ENCODE measurements at regions not wholly inside any gene's neighbourhood (a gene's known extent, or its start where the extent isn't known, plus 50 kb on each side); places are given as distances from the start of the nearest gene placed in this dataset.

DNA sequence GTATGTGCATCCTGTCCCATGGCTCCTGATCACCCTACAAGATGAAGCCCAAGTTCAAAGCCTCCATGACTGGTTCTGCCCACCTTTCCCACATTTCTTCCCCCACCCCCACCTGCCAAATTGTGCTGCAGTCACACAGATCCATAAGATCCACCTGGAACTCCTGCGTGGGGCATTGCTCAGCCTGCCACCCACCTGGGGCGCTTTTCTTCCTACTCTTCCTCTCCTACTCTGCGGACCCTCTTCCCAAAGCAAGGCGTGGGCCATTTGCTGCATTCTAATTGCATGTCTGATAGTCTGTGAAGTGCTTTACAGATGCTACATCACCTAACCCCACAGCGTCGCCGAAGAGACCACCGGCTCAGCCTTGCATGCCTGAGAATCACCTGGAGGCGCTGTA is 402.4 kb upstream of the ID2 start:
- H3K27me3 Mint-ChIP-seq (ENCODE audit: insufficient read depth), result peaks cover 9% of the 10 kb centered on the region
- H3K27ac Mint-ChIP-seq, result no peak overlapping the region
- no peak overlapping the region for H3K4me3 Mint-ChIP-seq
- peaks cover 28% of the 10 kb centered on the region for H3K4me1 Mint-ChIP-seq (ENCODE audit: low read depth)
- no peaks in the 10 kb centered on the region for H3K36me3 Mint-ChIP-seq (ENCODE audit: low read depth)
- DNase-seq (ENCODE audit: low spot score), result no peak
- no peaks in the 10 kb centered on the region for H3K9me3 Mint-ChIP-seq
- intact Hi-C loops (cut with micrococcal nuclease), result no loop called here

DNA sequence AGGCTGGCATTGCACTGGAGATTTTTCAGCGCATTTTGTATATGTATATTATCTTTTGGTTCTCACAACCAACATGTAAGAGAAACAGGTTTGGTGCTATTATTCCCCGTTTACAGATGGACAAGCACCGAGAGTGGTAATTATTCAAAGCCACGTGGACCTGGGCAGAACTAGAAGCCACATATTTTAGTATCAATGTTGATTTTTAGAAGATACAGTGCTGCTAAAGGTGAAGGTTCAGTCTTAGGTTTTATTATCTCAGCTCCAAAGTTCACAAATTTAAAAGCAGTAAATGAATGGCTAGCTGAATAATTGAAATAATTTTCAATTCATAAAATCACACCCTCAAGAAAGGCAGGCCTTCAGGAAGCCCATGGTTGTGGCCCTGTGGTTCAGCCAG is 400.6 kb upstream of the ID2 start:
- H3K4me3 Mint-ChIP-seq, result no peak overlapping the region
- peaks cover 10% of the 10 kb centered on the region for H3K27me3 Mint-ChIP-seq (ENCODE audit: insufficient read depth)
- H3K9me3 Mint-ChIP-seq, result no peaks in the 10 kb centered on the region
- H3K36me3 Mint-ChIP-seq (ENCODE audit: low read depth), result no peaks in the 10 kb centered on the region
- intact Hi-C loops (cut with micrococcal nuclease), result no loop called here
- H3K27ac Mint-ChIP-seq, result no peak overlapping the region
- no peak for DNase-seq (ENCODE audit: low spot score)
- H3K4me1 Mint-ChIP-seq (ENCODE audit: low read depth), result peaks cover 32% of the 10 kb centered on the region

DNA sequence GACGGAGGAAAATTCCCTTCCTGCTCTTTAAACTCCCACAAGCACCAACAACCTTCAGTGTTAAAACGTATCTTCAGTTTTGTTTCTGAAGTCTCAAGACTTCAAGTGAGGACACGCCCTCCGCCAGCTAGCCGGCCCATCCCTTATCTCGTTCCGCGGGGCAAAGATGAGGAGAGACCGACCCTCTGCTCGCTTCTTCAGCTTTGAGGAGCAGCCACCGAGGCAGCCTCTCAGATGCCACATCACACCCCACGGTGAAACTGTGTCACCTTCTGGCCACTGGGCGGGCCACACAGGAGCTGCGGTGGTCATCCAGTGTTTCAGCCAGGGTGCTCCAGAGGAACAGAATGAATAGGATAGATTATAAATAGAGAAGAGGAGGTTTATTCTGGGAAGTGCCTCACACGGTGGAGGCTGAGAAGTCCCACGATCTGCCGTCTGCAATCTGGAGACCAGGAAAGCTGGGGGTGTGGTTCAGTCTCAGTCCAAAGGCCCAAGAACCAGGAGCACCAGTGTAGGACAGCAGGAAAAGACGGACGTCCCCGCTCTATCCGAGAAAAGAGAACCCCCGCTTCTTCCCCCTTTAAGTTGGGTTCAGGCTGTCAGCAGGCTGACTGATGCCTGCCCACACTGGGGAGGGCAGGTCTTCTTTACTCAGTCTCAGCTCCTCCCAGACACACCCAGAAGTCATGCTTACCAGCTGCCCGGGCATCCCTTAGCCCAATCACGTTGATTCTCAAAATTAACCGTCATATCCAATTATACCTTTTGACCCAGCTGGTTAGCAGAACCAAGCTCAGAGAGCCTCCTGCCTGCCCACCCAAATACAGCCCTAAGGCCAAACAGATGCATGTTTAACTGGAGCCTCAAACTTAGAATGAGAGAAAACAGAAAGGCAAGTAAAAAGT is 399.7 kb upstream of the ID2 start:
- Mint-ChIP-seq H3K27me3 (ENCODE audit: insufficient read depth) (peaks cover 13% of the 10 kb centered on the region), H3K27ac (no peak overlapping the region), H3K4me3 (no peak overlapping the region), H3K36me3 (ENCODE audit: low read depth) (no peaks in the 10 kb centered on the region), H3K9me3 (no peaks in the 10 kb centered on the region), H3K4me1 (ENCODE audit: low read depth) (peaks cover 32% of the 10 kb centered on the region)
- intact Hi-C loops (cut with micrococcal nuclease), result no loop called here
- DNase-seq (ENCODE audit: low spot score), result no peak

DNA sequence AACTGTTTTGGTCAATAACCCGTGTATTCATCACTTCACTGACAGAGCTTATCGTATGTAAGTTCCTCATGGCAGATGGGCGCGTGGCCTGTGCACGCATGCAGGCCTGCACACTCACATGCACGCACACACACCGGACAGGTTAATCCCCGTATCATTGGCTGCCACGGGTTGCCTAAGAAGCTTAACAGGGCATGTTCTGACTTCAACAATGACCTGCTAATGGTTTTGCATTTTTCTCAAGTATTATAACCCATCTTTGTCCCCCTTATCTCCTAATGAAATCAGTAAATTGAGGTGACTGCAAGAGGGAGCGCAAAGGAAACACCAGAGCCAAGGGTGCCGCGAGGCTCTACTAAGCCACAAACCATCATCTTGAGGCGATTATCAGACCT is 399.0 kb upstream of the ID2 start:
- Mint-ChIP-seq H3K27me3 (ENCODE audit: insufficient read depth) (peaks cover 15% of the 10 kb centered on the region), H3K4me3 (no peak overlapping the region), H3K27ac (no peak overlapping the region), H3K9me3 (no peaks in the 10 kb centered on the region), H3K36me3 (ENCODE audit: low read depth) (no peaks in the 10 kb centered on the region), H3K4me1 (ENCODE audit: low read depth) (peaks cover 32% of the 10 kb centered on the region)
- intact Hi-C loops (cut with micrococcal nuclease), result no loop called here
- DNase-seq (ENCODE audit: low spot score), result no peak

DNA sequence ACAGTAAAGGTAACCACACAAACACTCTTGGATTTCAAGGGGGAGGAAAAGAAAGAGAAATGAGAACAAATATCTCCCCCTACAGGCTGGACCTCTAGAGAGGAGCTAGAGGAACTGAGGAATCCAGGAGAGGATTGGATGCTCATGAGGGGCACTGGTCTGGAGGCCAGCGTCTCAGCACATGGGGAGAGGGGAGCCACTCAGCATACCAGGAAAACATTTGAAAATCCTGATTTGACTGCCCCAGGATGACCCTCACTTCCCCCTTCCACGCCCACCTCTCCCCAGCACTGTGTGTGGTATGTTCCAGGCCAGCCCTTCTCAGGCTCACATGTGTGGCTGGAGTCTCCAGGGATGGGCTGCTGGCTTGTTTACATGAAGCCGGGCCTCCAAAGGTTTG is 396.8 kb upstream of the ID2 start:
- peaks cover 31% of the 10 kb centered on the region for H3K4me1 Mint-ChIP-seq (ENCODE audit: low read depth)
- no peak for DNase-seq (ENCODE audit: low spot score)
- H3K4me3 Mint-ChIP-seq, result no peak overlapping the region
- H3K9me3 Mint-ChIP-seq, result peaks cover 11% of the 10 kb centered on the region
- intact Hi-C loops (cut with micrococcal nuclease), result no loop called here
- no peak overlapping the region for H3K27ac Mint-ChIP-seq
- peaks cover 10% of the 10 kb centered on the region for H3K36me3 Mint-ChIP-seq (ENCODE audit: low read depth)
- peaks cover 11% of the 10 kb centered on the region for H3K27me3 Mint-ChIP-seq (ENCODE audit: insufficient read depth)

DNA sequence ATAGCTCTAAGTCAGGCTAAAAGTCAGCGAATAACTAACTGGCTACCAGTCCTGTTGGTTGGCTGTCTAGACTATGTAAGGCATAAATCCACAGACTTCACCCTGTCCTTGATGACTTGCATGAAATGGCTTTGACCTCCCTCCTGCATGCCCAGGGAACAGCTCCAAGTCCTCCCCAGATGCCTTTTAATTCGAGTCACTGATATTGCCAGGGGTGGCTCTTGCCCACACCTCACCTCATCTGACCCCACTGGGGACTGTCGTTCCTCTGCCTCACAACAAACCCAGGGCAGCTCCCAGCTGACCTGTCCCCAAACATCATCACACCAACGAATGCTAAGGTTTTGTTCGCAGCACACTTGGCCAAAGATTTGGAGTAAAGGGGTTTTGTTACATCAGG is 396.0 kb upstream of the ID2 start:
- H3K9me3 Mint-ChIP-seq, result peaks cover 11% of the 10 kb centered on the region
- no peak overlapping the region for H3K27ac Mint-ChIP-seq
- no peak overlapping the region for H3K4me3 Mint-ChIP-seq
- H3K4me1 Mint-ChIP-seq (ENCODE audit: low read depth), result peaks cover 33% of the 10 kb centered on the region
- peaks cover 10% of the 10 kb centered on the region for H3K36me3 Mint-ChIP-seq (ENCODE audit: low read depth)
- DNase-seq (ENCODE audit: low spot score), result no peak
- intact Hi-C loops (cut with micrococcal nuclease), result no loop called here
- H3K27me3 Mint-ChIP-seq (ENCODE audit: insufficient read depth), result peaks cover 11% of the 10 kb centered on the region

DNA sequence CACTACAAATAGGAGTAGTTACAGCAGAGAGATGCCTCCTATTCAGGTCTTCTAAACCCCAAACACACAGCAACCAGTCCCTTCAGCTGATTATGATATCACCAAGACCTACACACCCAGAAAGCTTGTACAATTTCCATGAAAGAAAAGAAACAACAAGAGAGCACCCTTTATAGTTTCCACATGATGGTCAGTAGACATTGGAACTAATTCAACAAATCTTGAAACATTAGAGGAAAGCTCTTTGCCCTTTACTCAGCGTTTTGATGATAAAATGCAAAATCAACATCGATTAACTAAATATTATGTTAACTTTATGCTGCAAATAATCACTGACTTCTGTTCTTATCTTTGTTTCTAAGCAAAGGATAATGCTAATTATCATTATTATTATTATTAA is 393.6 kb upstream of the ID2 start:
- no peak for DNase-seq (ENCODE audit: low spot score)
- no peak overlapping the region for H3K4me3 Mint-ChIP-seq
- H3K27me3 Mint-ChIP-seq (ENCODE audit: insufficient read depth), result peaks cover 23% of the 10 kb centered on the region
- intact Hi-C loops (cut with micrococcal nuclease), result no loop called here
- peaks cover 16% of the 10 kb centered on the region for H3K9me3 Mint-ChIP-seq
- peaks cover 36% of the 10 kb centered on the region for H3K4me1 Mint-ChIP-seq (ENCODE audit: low read depth)
- no peak overlapping the region for H3K27ac Mint-ChIP-seq
- peaks cover 15% of the 10 kb centered on the region for H3K36me3 Mint-ChIP-seq (ENCODE audit: low read depth)

DNA sequence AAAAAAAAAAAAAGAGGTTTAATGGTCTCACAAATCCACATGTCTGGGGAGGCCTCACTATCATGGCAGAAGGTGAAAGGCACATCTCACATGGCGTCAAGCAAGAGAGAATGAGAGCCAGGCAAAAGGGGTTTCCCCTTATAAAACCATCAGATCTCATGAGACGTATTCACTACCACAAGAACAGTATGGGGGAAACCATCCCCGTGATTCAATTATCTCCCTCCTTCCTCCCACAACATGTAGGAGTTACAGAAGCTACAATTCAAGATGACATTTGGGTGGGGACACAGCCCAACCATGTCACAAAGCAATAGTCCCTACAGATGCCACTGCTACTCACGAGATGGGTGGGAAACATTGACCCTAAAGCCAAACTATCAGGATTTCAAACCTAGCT is 392.7 kb upstream of the ID2 start:
- H3K9me3 Mint-ChIP-seq, result peaks cover 18% of the 10 kb centered on the region
- peaks cover 26% of the 10 kb centered on the region for H3K27me3 Mint-ChIP-seq (ENCODE audit: insufficient read depth)
- intact Hi-C loops (cut with micrococcal nuclease), result no loop called here
- H3K4me1 Mint-ChIP-seq (ENCODE audit: low read depth), result peaks cover 34% of the 10 kb centered on the region
- DNase-seq (ENCODE audit: low spot score), result no peak
- H3K27ac Mint-ChIP-seq, result no peak overlapping the region
- no peak overlapping the region for H3K4me3 Mint-ChIP-seq
- H3K36me3 Mint-ChIP-seq (ENCODE audit: low read depth), result peaks cover 15% of the 10 kb centered on the region

DNA sequence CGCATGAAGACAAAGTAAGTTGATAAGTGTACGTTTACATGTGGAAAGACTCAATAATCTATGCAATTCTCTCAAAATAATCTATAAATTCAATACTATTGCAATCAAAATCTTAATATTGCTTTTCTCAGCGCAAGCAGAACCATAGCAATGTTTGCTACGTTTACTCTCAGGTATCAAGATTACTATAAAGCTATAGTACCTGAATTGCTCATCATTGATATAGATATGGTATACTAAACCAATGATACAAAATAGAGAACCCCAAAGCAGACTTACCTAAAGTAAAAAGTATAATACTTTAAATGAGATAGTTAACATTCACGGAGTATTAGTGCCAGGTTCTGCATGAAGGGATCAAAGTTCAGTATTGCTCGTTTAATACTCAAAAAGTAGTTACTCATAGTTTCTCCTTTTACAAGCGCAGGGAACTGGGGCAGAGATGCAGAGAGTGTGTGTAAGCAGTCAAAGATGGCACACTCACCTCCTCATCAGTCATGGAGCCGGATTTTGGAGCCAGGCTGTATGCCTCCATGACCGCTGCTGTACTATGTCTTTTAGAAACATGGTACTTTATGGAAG is 391.0 kb upstream of the ID2 start:
- Mint-ChIP-seq H3K27me3 (ENCODE audit: insufficient read depth) (peaks cover 29% of the 10 kb centered on the region), H3K4me1 (ENCODE audit: low read depth) (peaks cover 34% of the 10 kb centered on the region), H3K9me3 (peaks cover 21% of the 10 kb centered on the region), H3K36me3 (ENCODE audit: low read depth) (peaks cover 15% of the 10 kb centered on the region), H3K4me3 (no peak overlapping the region), H3K27ac (no peak overlapping the region)
- intact Hi-C loops (cut with micrococcal nuclease), result no loop called here
- no peak for DNase-seq (ENCODE audit: low spot score)

DNA sequence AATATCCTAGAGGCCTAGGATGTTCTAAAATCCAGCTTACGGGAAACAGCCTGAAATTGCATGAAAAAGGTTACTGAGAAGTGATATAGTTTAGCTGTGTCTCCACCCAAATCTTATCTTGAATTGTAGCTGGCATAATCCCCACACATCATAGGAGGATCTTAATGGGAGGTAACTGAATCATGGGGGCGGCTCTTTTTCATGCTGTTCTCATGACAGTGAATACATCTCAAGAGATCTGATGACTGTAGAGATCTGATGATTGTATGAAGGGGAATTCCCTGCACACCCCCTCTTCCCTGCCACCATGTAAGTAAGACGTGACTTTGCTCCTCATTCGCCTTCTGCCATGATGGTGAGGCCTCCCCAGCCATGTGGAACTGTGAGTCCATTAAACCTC is 385.6 kb upstream of the ID2 start:
- Mint-ChIP-seq H3K9me3 (peaks cover 41% of the 10 kb centered on the region), H3K27me3 (ENCODE audit: insufficient read depth) (peaks cover 24% of the 10 kb centered on the region), H3K4me3 (no peak overlapping the region), H3K27ac (no peak overlapping the region), H3K36me3 (ENCODE audit: low read depth) (peaks cover 24% of the 10 kb centered on the region), H3K4me1 (ENCODE audit: low read depth) (peaks cover 62% of the 10 kb centered on the region)
- intact Hi-C loops (cut with micrococcal nuclease), result no loop called here
- no peak for DNase-seq (ENCODE audit: low spot score)

DNA sequence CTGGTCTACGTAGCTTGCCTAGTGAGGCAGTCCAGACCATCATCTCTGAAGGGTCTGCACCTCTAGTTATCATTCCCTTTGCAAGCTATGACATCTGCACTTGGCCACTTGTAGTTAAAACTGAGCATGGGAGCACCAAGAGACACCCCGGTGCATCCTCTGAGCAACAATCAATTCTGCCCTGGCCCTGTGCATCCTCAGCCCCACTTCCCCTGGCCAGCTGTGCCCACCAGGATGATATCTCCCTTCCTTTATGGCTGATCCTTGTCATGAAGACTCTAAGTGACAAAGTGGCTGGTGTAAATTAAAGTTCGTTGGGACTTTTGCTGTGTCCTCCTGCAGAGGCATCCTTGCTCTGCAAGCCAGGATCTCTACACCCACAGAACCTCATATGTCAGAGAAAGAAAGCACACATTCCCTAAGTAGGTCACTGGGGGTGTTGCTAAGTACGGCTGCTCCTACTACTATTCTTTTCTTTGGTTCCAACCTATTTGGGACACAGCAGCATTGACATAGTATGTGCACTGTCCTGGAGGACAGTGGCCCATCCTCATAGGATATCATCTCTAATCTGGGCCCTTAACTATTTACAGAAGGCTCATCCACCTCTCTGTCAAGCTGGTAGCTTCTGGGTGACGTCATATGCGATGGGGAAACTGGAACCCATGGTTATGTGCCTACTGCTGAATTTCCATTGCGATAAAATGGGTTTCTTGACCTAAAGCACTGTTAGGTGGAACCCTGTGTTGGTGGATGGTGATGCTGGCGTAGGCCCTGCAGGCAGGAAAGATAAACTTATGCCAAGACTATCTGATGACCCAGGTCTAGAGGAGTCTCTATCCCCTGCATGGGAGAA is 384.3 kb upstream of the ID2 start:
- peaks cover 25% of the 10 kb centered on the region for H3K36me3 Mint-ChIP-seq (ENCODE audit: low read depth)
- H3K9me3 Mint-ChIP-seq, result peaks cover 44% of the 10 kb centered on the region
- peaks cover 17% of the 10 kb centered on the region for H3K27me3 Mint-ChIP-seq (ENCODE audit: insufficient read depth)
- peaks cover 64% of the 10 kb centered on the region for H3K4me1 Mint-ChIP-seq (ENCODE audit: low read depth)
- DNase-seq (ENCODE audit: low spot score), result no peak
- H3K27ac Mint-ChIP-seq, result no peak overlapping the region
- intact Hi-C loops (cut with micrococcal nuclease), result no loop called here
- no peak overlapping the region for H3K4me3 Mint-ChIP-seq

DNA sequence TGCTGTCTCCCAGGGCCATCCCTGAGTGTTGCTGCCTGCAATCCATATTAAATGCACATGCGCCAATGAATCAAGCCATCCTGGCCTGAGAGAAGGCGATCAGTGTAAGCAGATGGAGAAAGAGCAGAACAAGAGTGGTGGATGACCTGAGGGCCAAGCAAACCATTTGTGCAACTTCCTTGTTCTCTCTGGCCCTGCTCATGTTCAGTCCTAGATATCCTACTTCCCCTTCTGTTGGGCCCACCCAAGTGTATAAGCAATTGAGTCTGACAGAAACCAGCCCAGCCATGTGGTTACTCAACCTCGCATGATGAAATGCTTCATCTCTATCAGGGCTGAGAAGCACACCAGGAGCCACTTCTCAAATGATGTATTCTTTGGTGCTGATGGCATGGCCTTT is 383.1 kb upstream of the ID2 start:
- Mint-ChIP-seq H3K36me3 (ENCODE audit: low read depth) (peaks cover 25% of the 10 kb centered on the region), H3K4me1 (ENCODE audit: low read depth) (peaks cover 75% of the 10 kb centered on the region), H3K9me3 (peaks cover 51% of the 10 kb centered on the region), H3K4me3 (no peak overlapping the region), H3K27ac (no peak overlapping the region), H3K27me3 (ENCODE audit: insufficient read depth) (peaks cover 12% of the 10 kb centered on the region)
- intact Hi-C loops (cut with micrococcal nuclease), result no loop called here
- no peak for DNase-seq (ENCODE audit: low spot score)

DNA sequence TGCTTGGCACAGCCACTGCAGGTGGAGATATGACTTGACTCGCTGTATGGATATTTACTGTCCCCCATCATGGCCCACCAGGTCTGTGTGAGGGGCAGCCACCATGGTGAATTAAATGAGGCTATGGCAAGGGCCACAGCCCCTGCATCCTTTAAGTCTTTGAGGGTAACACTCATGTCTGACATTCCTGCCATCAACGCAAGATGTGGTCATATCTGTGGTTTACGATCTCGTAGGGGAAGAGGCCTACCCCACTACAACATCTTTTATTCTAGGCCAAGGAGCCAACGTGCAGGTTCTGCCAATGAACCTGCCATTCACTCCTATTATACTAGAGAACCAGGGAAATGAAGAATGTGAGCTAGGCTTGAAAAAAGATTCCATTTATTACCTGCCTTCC is 381.6 kb upstream of the ID2 start:
- H3K9me3 Mint-ChIP-seq, result peaks cover 46% of the 10 kb centered on the region
- H3K27ac Mint-ChIP-seq, result no peak overlapping the region
- no peak for DNase-seq (ENCODE audit: low spot score)
- peaks cover 89% of the 10 kb centered on the region for H3K4me1 Mint-ChIP-seq (ENCODE audit: low read depth)
- peaks cover 25% of the 10 kb centered on the region for H3K36me3 Mint-ChIP-seq (ENCODE audit: low read depth)
- no peak overlapping the region for H3K4me3 Mint-ChIP-seq
- peaks cover 8% of the 10 kb centered on the region for H3K27me3 Mint-ChIP-seq (ENCODE audit: insufficient read depth)
- intact Hi-C loops (cut with micrococcal nuclease), result loop anchor here (5.0 to 10.0 kb wide), 6 partner anchors 215 to 1095 kb away; no protein-coding TSS in a partner anchor

Data from activated T-helper 1 cell treated with anti-CD3 and anti-CD28 coated beads, Interleukin-12 subunit alpha, Interleukin-12 subunit beta, Interleukin-2, Interleukin-4 antibody, amounts not matched to agents 30 ng/mL and 10 ng/mL and 1 ng/mL, durations not matched to agents 14 hours and 24 hours and 36 hours (primary cell).